HAP-1 (cell line): ENCODE measurements at regions not wholly inside any gene's neighbourhood (a gene's known extent, or its start where the extent isn't known, plus 50 kb on each side); places are given as distances from the start of the nearest gene placed in this dataset.
A peak's percentile ranks its signal among the peaks of the same experiment; 100 is the strongest.
"Not testable (repeated sequence)": the region's sequence is repeated elsewhere in the genome, so short reads cannot be mapped to it uniquely, and the experiment has no call there.

ENCODE experiments used
- DNase-seq, 2 experiments: peaks; one replicate each; pipeline ENCODE4 v3.0.0-alpha.2; 2016 to 2020; ENCODE audit warnings: low spot score in 2 of 2
- H3K27me3 ChIP-seq: fragments of 250-450 bp; sonication (Bioruptor Pico); 2 replicates; pipeline ENCODE4 v1.5.1; 2020; ENCODE audit warnings: low read depth, mild to moderate bottlenecking, moderate library complexity
- H3K36me3 ChIP-seq: fragments of 250-450 bp; sonication (Bioruptor Pico); replicated peaks from 2 replicates; pipeline ENCODE4 v1.5.1; 2020; ENCODE audit warnings: mild to moderate bottlenecking
- H3K4me1 ChIP-seq: fragments of 250-450 bp; sonication (Bioruptor Pico); 2 replicates; pipeline ENCODE4 v1.5.1; 2020; ENCODE audit warnings: mild to moderate bottlenecking
- H3K4me3 ChIP-seq: fragments of 250-450 bp; sonication (Bioruptor Pico); 2 replicates; pipeline ENCODE4 v1.5.1; 2020; ENCODE audit warnings: mild to moderate bottlenecking, moderate library complexity
- H3K9me3 ChIP-seq: fragments of 250-450 bp; sonication (Bioruptor Pico); 2 replicates; pipeline ENCODE4 v1.5.1; 2020; ENCODE audit warnings: mild to moderate bottlenecking, moderate library complexity
- in situ Hi-C: fragments of 300-500 bp; cut with MboI; formaldehyde crosslinking; loops from 3 replicates; pipeline ENCODE4 v1.14.3; 2020; ENCODE audit warnings: low sequenced_read_pairs, inconsistent platforms, mixed read lengths

DNA sequence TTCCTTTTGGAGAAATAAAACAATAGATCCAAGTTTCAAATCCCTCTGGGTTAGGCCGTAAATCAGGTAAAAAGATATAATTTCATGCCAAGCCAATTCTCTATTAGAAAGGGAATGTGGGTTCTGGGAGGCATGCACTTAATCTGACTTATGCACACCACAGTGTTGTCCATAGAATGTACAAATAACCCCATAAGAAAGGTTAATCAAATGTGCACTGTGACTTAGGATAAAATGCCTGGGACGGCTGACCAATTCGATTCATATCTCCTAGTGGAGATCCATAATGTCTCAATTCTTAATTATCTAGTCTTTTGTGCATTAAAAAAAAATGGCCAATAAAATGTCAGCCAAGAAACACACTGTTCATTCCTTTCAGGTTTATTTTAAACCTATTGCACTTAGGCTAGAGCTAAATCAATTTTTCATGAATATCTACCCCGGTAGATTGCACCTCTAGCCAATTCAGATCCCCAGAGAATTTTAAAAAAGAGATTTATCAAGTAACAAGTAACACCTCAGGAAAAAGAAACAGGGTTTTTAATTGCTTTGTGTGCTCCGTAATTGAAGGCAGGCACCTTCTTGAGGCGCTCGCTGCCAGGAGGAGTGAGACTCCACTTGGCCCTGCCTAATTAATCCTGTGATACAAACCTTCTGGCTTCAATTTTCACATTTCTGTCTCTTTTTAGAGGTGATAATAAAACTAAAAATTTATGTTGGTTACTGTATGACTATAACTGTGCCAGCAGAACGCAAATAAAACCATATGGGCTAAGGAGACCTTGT is 265.1 kb downstream of the ETV1 start:
- Histone ChIP-seq H3K4me3 (no peak overlapping the region), H3K4me1 (no peaks in the 10 kb centered on the region), H3K27me3 (no peaks in the 10 kb centered on the region), H3K9me3 (no peaks in the 10 kb centered on the region), H3K36me3 (no peaks in the 10 kb centered on the region)
- DNase-seq, result no peak
- in situ Hi-C loops, result no loop called here

DNA sequence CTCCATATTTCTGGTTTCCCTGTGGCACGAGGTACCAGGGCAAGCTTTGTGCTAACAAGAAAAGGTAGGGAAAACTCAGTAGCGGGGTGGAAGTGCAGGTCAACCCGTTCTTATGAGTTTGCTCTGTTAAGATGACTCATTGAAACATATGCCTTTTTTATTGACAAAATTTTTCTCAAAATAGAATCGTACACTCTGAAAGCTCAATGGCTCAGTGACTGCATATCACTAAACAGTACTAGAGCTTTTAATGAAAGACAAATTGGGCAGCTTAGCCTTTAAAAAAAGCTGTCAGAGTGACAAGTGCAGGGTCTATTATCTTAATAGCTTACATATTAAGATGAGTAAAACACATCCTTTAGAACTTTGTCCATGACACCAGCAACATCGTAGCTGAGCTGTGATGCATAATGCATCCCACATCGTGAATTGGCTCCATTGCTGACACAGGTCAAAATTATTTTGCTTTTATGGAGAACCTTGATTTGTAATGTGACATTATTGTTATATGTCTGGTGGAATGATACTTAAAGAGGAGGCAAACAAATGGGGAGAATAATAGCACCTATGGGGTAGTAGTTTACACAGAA is 264.4 kb downstream of the ETV1 start:
- Histone ChIP-seq H3K36me3 (no peaks in the 10 kb centered on the region), H3K9me3 (no peaks in the 10 kb centered on the region), H3K4me3 (no peak overlapping the region), H3K27me3 (no peaks in the 10 kb centered on the region), H3K4me1 (no peaks in the 10 kb centered on the region)
- DNase-seq, result no peak
- in situ Hi-C loops, result no loop called here

DNA sequence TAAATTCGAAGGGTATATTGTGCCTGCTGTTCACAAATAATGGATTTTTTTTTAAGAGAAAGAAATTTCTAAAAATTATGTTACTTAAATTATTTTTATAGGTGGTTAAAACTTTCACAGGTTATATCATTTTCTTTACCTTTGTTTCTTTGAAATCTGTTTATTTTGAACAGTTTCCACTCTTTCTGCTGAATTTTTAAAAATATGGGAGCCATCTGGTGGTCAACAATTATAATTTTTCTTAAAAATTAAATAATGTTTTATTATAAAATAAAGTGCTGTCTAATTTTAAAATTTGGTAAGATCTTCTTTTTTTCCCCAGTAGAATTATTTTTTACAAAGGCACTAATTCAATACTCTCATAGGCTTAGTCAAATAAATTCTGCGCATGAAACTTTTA is 263.9 kb downstream of the ETV1 start:
- H3K9me3 ChIP-seq, result no peaks in the 10 kb centered on the region
- no peaks in the 10 kb centered on the region for H3K4me1 ChIP-seq
- no peak for DNase-seq
- H3K4me3 ChIP-seq, result no peak overlapping the region
- H3K36me3 ChIP-seq, result no peaks in the 10 kb centered on the region
- H3K27me3 ChIP-seq, result no peaks in the 10 kb centered on the region
- in situ Hi-C loops, result no loop called here

DNA sequence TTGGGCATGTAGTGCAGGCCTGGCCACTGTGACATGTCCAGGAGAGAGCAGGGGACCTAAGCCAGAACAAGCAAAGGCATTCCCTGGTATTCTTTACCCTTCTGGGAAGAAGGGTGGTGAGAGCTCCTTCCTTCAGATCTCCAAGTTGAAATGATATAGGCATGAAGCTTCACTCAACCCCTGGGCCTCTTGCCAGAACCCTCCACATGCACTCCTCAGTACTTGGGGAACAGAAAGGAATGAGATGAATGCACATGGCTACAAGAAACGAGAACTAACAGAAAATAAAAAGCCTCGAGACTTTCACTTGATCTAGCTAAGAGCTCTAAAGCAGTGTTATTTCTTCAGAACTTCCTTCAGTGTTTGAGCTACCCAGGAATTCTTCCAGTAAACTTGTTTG is 262.2 kb downstream of the ETV1 start:
- in situ Hi-C loops, result no loop called here
- Histone ChIP-seq H3K27me3 (no peaks in the 10 kb centered on the region), H3K4me3 (no peak overlapping the region), H3K9me3 (no peaks in the 10 kb centered on the region), H3K36me3 (no peaks in the 10 kb centered on the region), H3K4me1 (no peaks in the 10 kb centered on the region)
- no peak for DNase-seq

DNA sequence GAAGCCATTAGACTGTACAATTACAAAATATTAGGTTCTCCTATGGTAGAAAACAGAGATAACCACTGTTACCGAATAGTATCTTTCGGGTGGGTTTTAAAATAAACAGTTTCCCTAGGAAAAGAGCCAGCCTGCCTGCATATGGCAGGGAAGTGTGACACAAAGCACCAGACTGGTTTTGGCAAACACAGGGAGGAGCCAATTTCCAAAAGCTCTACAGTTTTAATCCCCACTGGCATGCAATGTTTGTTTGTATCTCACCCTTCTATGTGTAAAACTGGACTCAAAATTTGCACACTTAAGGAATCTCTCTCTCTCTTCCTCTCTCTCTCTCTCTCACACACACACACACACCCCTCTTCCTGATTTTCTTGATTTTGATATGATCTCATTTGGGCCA is 261.7 kb downstream of the ETV1 start:
- in situ Hi-C loops, result no loop called here
- Histone ChIP-seq H3K4me3 (no peak overlapping the region), H3K27me3 (no peaks in the 10 kb centered on the region), H3K4me1 (no peaks in the 10 kb centered on the region), H3K9me3 (no peaks in the 10 kb centered on the region), H3K36me3 (no peaks in the 10 kb centered on the region)
- DNase-seq, result no peak

DNA sequence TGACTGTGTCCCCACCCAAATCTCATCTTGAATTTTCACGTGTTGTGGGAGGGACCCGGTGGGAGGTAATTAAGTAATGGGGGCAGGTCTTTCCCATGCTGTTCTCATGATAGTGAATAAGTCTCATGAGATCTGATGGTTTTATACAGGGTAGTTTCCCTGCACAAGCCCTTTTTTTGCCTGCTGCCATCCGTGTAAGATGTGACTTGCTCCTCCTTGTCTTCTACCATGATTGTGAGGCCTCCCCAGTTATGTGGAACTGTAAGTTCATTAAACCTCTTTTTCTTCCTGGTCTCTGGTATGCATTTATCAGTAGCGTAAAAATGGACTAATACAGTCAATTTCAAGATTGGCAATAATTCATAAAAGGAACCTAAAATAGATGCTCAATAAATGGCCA is 261.0 kb downstream of the ETV1 start:
- in situ Hi-C loops, DNase-seq, H3K4me3 ChIP-seq, H3K36me3 ChIP-seq, H3K4me1 ChIP-seq, H3K9me3 ChIP-seq, H3K27me3 ChIP-seq: not testable (repeated sequence)

DNA sequence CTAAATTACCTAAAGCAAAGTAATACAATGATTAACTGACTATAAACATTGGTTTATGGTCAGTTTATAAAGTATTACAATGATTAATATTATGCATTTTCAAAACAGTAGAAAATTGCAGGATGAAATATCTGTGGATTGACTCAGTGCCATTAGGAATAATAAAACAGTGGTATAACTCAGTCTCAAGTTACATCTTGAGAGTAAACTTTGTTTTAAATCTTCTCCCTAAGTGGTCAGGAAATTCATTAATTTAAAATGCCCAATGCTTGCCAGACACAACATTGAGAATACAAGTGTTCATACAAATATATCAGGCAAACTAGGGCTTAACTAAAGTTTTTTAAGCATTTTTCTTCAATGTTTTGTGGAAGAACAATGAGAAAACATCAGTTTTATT is 257.8 kb downstream of the ETV1 start:
- Histone ChIP-seq H3K4me1 (no peaks in the 10 kb centered on the region), H3K4me3 (no peak overlapping the region), H3K36me3 (no peaks in the 10 kb centered on the region), H3K9me3 (no peaks in the 10 kb centered on the region), H3K27me3 (no peaks in the 10 kb centered on the region)
- no peak for DNase-seq
- in situ Hi-C loops, result no loop called here

DNA sequence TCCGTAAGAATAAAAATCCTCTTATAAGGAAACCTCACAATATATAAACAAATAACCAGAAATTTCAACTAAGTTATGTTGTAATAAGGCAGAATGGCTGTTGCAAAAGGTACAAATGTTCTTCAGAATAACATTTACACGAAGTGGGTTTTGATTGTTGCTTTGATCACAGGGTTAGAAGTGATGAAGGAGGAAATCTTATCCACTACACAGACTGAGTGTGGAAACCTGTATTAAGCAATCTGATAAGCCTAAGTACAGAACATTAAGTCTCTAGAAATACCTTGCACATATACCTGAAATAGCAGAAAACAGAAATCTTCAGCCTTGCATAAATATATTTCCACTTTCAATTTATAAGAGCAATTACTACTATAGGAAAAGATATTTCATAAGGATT is 251.9 kb downstream of the ETV1 start:
- Histone ChIP-seq H3K4me3 (no peak overlapping the region), H3K36me3 (no peaks in the 10 kb centered on the region), H3K27me3 (no peaks in the 10 kb centered on the region), H3K4me1 (no peaks in the 10 kb centered on the region), H3K9me3 (no peaks in the 10 kb centered on the region)
- no peak for DNase-seq
- in situ Hi-C loops, result no loop called here

DNA sequence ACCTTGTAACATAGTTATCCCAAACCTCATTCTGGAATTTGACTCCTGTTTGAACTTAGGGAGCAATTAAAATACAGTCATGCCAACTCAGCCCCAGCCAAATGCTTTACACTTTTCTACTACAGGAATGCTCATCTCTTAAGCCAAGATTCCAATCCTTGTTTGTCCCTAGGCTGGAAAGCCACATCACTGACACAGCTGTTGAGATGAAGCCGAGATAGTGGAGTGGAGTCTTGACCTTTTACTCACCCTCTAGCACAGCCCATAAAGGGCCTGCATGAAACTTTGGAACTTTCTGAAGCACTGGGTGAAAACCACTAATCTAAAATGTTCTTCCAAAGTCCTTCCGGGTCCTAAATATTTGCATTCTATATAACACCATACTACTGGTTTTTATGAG is 247.3 kb downstream of the ETV1 start:
- H3K27me3 ChIP-seq, result no peaks in the 10 kb centered on the region
- DNase-seq, result no peak
- no peaks in the 10 kb centered on the region for H3K9me3 ChIP-seq
- in situ Hi-C loops, result no loop called here
- no peak overlapping the region for H3K4me3 ChIP-seq
- H3K4me1 ChIP-seq, result no peaks in the 10 kb centered on the region
- H3K36me3 ChIP-seq, result no peaks in the 10 kb centered on the region

DNA sequence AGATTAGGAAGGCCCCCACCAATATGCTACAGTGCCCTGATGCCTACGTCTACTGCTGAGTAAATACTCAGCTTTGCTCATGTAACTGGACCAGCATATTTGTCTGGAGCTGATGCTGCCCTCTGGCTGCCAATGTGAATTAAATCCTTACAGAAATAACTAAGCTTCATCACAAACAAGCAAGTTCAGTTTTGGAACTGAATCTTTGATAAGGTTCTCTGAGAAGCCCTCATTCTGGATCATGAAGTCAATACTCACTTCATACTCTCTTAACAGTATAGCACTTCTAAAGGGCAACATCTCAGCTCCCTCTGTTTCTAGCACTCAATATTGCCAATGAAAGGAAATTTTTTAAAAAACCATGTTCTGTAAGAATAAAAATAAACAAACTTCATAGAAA is 246.7 kb downstream of the ETV1 start:
- H3K4me3 ChIP-seq, result no peak overlapping the region
- H3K36me3 ChIP-seq, result no peaks in the 10 kb centered on the region
- H3K9me3 ChIP-seq, result no peaks in the 10 kb centered on the region
- peak in 1 of 2 experiments; percentile 34 for DNase-seq
- no peaks in the 10 kb centered on the region for H3K4me1 ChIP-seq
- H3K27me3 ChIP-seq, result no peaks in the 10 kb centered on the region
- in situ Hi-C loops, result no loop called here

DNA sequence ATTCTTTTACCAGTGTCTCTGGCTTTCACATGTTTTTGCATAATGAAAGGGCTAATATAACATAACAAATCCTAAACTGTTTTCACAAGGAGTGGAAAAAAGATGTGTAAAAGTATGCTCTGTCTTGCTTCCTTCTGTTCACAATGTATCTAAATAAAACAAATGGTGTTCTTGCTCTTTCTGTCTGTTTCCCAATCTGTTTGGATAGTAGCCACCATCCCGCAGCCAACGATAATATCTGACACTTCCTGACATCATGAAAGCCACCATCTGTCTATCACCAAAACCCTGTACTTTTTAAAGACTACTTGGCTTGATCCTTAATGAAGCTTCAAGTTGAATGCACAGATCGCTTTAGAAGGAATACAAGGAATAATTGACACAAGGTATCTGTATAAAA is 246.2 kb downstream of the ETV1 start:
- no peak for DNase-seq
- Histone ChIP-seq H3K4me1 (no peaks in the 10 kb centered on the region), H3K9me3 (no peaks in the 10 kb centered on the region), H3K4me3 (no peak overlapping the region), H3K27me3 (no peaks in the 10 kb centered on the region), H3K36me3 (no peaks in the 10 kb centered on the region)
- in situ Hi-C loops, result no loop called here

DNA sequence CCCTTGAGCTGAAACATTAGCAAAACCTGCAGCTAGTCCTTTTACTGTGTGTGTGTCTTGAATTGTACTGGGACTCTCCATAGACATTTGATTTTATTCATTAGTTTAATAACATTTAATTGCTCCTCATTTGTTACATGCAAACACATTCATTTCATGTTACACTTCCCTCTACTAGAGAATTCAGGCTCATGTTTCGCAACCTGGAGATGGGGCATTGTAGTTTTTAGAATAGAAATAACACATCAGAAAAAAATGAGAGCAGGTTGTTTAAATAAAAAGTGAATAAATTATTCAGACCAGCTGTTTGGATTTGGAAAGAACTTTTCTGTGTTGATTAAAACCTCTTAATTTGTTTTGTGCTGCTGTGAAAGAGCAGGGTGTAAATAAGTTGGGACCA is 243.9 kb downstream of the ETV1 start:
- H3K27me3 ChIP-seq, result no peaks in the 10 kb centered on the region
- no peak for DNase-seq
- H3K4me3 ChIP-seq, result no peak overlapping the region
- H3K9me3 ChIP-seq, result no peaks in the 10 kb centered on the region
- no peaks in the 10 kb centered on the region for H3K4me1 ChIP-seq
- in situ Hi-C loops, result no loop called here
- H3K36me3 ChIP-seq, result no peaks in the 10 kb centered on the region

DNA sequence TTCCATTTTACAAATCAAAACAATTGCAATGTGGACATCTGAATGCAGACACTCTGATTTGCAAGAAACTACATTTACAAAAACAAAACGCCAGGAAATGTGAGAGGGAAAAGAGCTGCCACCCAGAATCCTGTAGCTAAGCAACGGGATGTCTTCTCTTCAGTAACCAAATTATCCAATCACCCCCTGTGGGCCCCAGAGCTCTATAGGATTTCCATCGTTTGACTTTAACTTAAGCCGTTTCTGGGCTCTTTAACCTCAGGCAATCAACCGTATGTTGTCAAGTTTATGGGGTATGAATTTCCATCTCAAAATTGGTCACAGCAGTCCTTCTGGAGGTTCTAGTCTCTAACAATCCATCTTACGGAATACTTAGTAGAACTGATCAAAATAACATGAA is 240.5 kb downstream of the ETV1 start:
- H3K9me3 ChIP-seq, result no peaks in the 10 kb centered on the region
- no peak for DNase-seq
- no peak overlapping the region for H3K4me3 ChIP-seq
- in situ Hi-C loops, result no loop called here
- no peaks in the 10 kb centered on the region for H3K27me3 ChIP-seq
- no peaks in the 10 kb centered on the region for H3K4me1 ChIP-seq
- H3K36me3 ChIP-seq, result no peaks in the 10 kb centered on the region

DNA sequence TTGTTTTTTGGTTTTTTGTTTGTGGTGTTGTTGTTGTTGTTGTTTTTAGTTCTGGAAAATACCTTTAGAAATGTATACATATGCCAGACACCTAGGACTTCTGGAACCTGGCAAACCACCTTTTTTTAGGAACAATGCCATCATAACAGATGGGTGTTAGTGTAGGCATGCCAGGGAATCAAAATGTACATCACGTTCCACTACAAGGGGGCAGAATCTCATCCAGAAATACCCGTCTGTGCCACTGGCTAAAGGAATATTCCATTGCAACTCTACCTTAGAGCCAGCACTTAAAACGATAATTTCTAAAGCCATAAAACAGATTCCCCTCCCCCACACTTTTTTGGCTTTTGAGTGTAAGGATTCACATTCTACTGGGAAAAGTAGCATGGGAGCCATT is 239.8 kb downstream of the ETV1 start:
- Histone ChIP-seq H3K4me3 (no peak overlapping the region), H3K9me3 (no peaks in the 10 kb centered on the region), H3K27me3 (no peaks in the 10 kb centered on the region), H3K36me3 (no peaks in the 10 kb centered on the region), H3K4me1 (no peaks in the 10 kb centered on the region)
- DNase-seq, result no peak
- in situ Hi-C loops, result no loop called here

DNA sequence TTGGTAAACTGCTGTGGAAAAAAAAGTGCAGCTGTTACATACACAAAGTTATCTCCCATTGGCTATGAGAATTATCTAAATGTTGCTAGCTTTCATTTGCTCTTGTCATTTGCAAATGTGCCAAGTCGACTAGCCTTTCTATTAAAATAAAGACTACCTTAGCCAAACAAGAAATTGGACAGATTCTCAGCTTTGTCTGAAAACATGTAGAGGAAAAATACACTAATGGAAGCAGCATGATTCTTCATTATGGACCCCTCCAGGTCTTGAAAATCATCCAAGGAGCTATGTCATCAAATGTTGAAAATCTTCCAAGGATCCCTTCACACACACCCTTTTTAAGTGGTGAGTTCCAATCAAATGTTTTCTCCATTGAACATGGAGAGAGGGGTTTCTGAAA is 237.7 kb downstream of the ETV1 start:
- no peaks in the 10 kb centered on the region for H3K27me3 ChIP-seq
- no peaks in the 10 kb centered on the region for H3K36me3 ChIP-seq
- no peaks in the 10 kb centered on the region for H3K4me1 ChIP-seq
- no peak overlapping the region for H3K4me3 ChIP-seq
- in situ Hi-C loops, result no loop called here
- H3K9me3 ChIP-seq, result no peaks in the 10 kb centered on the region
- DNase-seq, result no peak
